ENCODE measurements at regions not wholly inside any gene's neighbourhood (a gene's known extent, or its start where the extent isn't known, plus 50 kb on each side); places are given as distances from the start of the nearest gene placed in this dataset.

DNA sequence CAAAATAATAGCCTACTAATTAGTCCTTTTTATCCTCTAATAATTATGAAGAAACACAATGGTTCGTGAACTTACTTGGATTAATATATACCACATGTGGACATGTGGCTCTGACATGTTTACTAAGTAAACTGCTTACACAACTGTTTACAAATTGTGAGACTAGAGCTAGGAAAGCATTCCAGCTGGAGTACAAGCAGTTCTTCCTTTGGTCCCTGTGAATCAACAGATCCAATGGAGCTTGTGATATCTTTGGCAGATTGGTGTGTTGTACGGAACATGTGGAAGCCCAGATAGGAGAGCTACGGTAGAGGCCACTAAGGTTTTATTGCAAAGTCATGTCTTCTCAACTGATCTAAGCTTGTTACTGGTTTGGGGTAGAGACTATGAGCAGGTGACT, 145.5 kb upstream of the SPRY2 start:
- Histone ChIP-seq H3K9ac (ENCODE audit: low read depth in 2 of 2, low read length in 2 of 2) (no peak overlapping the region), H3K27me3 (no peaks in the 10 kb centered on the region), H3K27ac (no peak overlapping the region), H3K9me3 (no peaks in the 10 kb centered on the region), H3K4me3 (no peak overlapping the region), H3K36me3 (no peaks in the 10 kb centered on the region), H3K4me1 (no peaks in the 10 kb centered on the region)
- TF ChIP-seq CTCF (IDR thresholded peaks at IDR 0.05) = no peak
- intact Hi-C loops (cut with DNase I) = no loop called here
- no peak for DNase-seq

DNA sequence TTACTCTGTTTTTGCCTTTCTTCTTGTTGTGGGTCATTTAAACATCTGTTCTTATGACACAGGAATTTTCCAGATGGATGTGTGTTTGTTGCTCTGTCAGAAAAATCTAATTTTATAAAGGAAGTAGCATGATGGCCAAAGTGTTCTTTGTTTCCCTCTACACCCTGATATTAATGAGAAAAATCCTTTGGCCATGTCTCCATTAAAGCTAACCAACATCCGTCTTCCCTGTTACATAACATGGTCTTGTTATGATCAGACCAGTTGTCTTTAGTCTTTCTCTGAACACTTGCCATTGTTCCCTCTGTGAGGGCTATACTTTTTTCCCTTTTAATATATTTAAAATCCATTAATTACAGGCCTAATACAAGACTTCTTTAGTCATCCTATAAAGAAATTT, 142.2 kb upstream of the SPRY2 start:
- Histone ChIP-seq H3K36me3 (no peaks in the 10 kb centered on the region), H3K9ac (ENCODE audit: low read depth in 2 of 2, low read length in 2 of 2) (no peak overlapping the region), H3K27ac (no peak overlapping the region), H3K9me3 (no peaks in the 10 kb centered on the region), H3K4me3 (no peak overlapping the region), H3K4me1 (no peaks in the 10 kb centered on the region), H3K27me3 (no peaks in the 10 kb centered on the region)
- DNase-seq = no peak
- intact Hi-C loops (cut with DNase I) = no loop called here
- no peak for TF ChIP-seq CTCF (IDR thresholded peaks at IDR 0.05)

- TF ChIP-seq CTCF (IDR thresholded peaks at IDR 0.05) = no peak
- no peaks in the 10 kb centered on the region for H3K36me3 ChIP-seq
- intact Hi-C loops (cut with DNase I) = no loop called here
- no peaks in the 10 kb centered on the region for H3K27me3 ChIP-seq
- H3K27ac ChIP-seq = no peak overlapping the region
- no peaks in the 10 kb centered on the region for H3K4me1 ChIP-seq
- no peak overlapping the region for H3K9ac ChIP-seq (ENCODE audit: low read depth in 2 of 2, low read length in 2 of 2)
- H3K4me3 ChIP-seq = no peak overlapping the region
- H3K9me3 ChIP-seq = no peaks in the 10 kb centered on the region
- DNase-seq = no peak
These were observed 140.7 kb upstream of the SPRY2 start for GRCh38 chr13:80481588-80481987.

- TF ChIP-seq CTCF (IDR thresholded peaks at IDR 0.05) = no peak
These were observed 136.9 kb upstream of the SPRY2 start for GRCh38 chr13:80477661-80478443.

GRCh38 chr13:80476953-80477352, 136.0 kb upstream of the SPRY2 start:
- no peak for TF ChIP-seq CTCF (IDR thresholded peaks at IDR 0.05)
- Histone ChIP-seq H3K4me1 (no peaks in the 10 kb centered on the region), H3K4me3 (no peak overlapping the region), H3K27me3 (no peaks in the 10 kb centered on the region), H3K36me3 (no peaks in the 10 kb centered on the region), H3K27ac (no peak overlapping the region), H3K9ac (ENCODE audit: low read depth in 2 of 2, low read length in 2 of 2) (no peak overlapping the region), H3K9me3 (no peaks in the 10 kb centered on the region)
- intact Hi-C loops (cut with DNase I) = no loop called here
- DNase-seq = no peak

More at GRCh38 chr13:80477661-80478443, 136.9 kb upstream of the SPRY2 start:
- no peak for DNase-seq
- H3K4me3 ChIP-seq = no peak overlapping the region
- peak overlapping the region in 1 of 2 donors; percentile 24 for H3K9ac ChIP-seq (ENCODE audit: low read depth in 2 of 2, low read length in 2 of 2)
- intact Hi-C loops (cut with DNase I) = no loop called here
- no peaks in the 10 kb centered on the region for H3K27me3 ChIP-seq
- no peak overlapping the region for H3K27ac ChIP-seq
- H3K9me3 ChIP-seq = no peaks in the 10 kb centered on the region
- no peaks in the 10 kb centered on the region for H3K36me3 ChIP-seq
- H3K4me1 ChIP-seq = no peaks in the 10 kb centered on the region

Data from colonic mucosa (tissue), 4 donors.